Gastrocnemius medialis (tissue), 4 donors: ENCODE measurements at regions not wholly inside any gene's neighbourhood (a gene's known extent, or its start where the extent isn't known, plus 50 kb on each side); places are given as distances from the start of the nearest gene placed in this dataset.

Experiments
- CTCF ChIP-seq, 5 experiments: fragments of 450-650 bp in 3 of 5; fragments of 200-600 bp in 2 of 5; sonication (generic) in 2 of 5; IDR thresholded peaks in 4 of 5; conservative IDR thresholded peaks in 1 of 5; 1 replicate in 4 of 5; 2 replicates in 1 of 5; pipeline ENCODE4 v1.5.1; 2016 to 2019; ENCODE audit warnings: antibody characterized with exemption in 5 of 5, mild to moderate bottlenecking in 3 of 5, moderate library complexity in 3 of 5
- POLR2A ChIP-seq, 2 donors: fragments of 450-650 bp; IDR thresholded peaks; one replicate each; pipeline ENCODE4 v1.6.1; 2017; ENCODE audit warnings: antibody characterized with exemption in 2 of 2, mild to moderate bottlenecking in 2 of 2, moderate library complexity in 2 of 2

- TF ChIP-seq CTCF (IDR thresholded peaks at IDR 0.05 in 4 of 5, conservative IDR thresholded peaks at IDR 0.05 in 1 of 5) (no peak), POLR2A (IDR thresholded peaks at IDR 0.05) (no peak)
Observed at GRCh38 chr5:66246608-66247007, 102.5 kb downstream of the SREK1 start.
